HG03571 (cell line): ENCODE measurements at regions not wholly inside any gene's neighbourhood (a gene's known extent, or its start where the extent isn't known, plus 50 kb on each side); places are given as distances from the start of the nearest gene placed in this dataset.
"Not testable (repeated sequence)": the region's sequence is repeated elsewhere in the genome, so short reads cannot be mapped to it uniquely, and the experiment has no call there.

ENCODE experiments used
- ATAC-seq: cut with Tn5 transposase; IDR thresholded peaks from one replicate; pipeline ENCODE4 v1.9.1; 2021; ENCODE audit not compliant: unreplicated experiment

DNA sequence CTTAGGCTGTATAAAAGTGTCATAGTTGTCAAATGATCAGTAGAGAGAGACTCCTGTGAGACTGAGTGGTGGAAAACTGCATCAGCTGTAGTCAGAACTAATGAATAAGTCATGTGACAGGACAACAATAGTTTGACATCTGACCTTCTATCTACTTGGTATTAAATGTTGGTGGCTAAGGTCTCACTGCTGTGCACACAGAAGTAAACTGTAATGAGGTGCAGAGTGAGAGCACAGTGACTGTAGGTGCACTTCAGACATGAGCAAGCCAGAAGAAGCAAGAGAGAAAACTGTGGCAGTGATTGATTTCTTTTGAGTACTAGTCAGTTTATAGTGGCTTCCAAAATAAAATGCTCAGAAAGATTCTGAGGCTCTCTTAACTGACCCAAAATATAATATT is 803.6 kb downstream of the RAPGEF2 start:
- no peak for ATAC-seq

DNA sequence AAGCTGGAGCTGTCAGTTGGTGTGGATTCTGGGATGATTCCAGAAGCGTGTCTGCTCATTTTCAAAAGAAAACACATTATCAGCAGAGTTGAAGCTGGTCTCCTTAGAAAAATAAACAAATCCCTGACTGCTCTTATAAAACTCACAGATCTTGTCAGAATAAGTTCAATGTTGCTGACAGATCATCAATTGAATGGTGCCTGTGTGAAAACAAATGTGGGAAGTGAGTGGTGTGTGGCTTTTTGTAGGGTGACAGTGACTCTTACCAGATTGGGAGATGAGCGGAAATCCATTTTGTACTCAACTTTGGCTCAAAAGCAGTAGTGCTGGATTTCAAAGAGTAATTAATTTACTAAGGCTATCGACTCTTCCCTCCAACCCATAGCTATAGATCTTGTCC is 807.8 kb downstream of the RAPGEF2 start:
- ATAC-seq, result no peak

DNA sequence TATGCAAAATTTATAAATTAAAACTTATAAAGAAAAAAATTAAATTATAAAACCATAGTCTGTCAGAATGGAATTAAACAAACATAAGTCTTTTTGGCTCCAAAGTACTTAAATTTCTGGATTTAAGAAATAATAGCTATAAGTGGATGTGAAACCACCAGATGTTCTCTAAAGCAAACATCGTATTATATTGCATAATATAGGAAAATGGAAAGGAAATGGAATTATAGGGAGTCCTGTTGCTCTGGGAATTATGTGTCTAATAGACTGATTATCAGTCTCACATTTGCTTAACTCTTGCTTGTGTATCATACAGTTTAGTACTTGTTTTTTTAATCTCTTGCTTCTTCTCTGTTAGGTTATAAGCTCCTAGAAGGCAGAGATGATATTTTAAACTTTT is 819.2 kb downstream of the RAPGEF2 start:
- no peak for ATAC-seq

DNA sequence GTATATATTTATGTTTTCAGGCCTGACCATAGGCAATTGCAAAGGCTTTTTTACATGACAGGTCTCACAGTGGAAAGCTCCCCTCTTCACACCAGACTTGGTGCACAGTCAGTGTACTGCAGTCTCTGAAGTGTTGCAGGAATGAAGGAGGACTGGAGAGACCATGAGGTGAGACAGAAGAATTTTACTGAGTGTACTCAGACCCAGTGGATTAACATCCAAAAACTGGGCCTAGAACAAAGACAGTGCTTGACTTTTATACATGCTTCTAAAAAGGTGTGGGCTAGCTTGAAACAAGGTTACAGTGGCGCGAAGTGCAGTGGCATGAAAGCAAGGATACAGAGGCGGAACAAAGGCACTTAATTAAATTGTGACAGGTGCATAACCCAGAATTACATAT is 822.9 kb downstream of the RAPGEF2 start:
- ATAC-seq, result no peak

DNA sequence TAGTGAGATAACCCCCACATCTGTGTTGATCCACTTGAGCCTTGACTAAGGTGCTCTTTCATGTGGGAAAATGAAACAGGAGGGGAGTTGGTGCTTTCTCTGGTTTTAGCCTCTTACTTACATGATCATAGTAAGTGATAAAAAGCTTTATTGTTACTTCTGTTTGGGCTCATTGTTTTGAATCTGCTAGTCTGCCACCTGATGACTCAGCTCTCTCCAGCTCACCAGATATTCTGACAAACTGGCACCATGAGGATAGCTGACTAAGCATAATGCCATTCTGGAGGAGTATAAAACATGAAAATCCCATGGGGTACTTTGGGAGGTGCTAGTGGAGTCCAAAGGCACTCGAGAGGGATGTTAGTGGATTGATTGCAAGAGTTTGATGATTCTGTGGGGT is 824.0 kb downstream of the RAPGEF2 start:
- ATAC-seq, result no peak

DNA sequence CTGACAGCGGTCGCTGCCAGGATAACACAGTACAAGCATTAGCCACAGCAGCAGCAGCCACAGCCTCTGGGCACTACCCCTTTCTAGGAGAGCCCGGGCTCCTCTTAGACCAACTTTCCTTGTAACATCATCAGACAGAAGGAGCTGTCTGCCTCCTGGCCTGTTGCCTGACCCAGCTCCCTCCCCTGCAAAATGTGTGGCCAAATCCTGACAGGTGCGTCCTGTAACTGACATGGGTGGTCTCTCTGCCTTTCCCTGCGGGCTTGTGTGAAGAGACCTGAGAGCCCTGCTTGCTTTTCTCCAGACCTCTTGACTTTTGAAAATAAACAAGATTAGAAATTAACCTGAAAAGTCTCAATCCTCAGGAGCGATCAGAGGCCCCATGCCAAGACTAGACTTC is 824.9 kb downstream of the RAPGEF2 start:
- ATAC-seq, result no peak

DNA sequence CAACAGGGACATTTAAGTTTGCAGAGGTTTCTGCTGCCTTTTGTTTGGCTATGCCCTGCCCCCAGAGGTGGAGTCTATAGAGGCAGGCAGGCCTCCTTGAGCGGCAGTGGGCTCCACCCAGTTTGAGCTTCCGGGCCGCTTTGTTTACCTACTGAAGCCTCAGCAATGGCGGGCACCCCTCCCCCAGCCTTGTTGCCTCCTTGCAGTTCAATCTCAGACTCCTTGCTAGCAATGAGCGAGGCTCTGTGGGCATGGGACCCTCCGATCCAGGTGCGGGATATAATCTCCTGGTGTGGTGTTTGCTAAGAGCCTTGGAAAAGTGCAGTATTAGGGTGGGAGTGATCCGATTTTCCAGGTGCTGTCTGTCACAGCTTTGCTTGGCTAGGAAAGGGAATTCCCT is 831.7 kb downstream of the RAPGEF2 start:
- not testable (repeated sequence) for ATAC-seq

DNA sequence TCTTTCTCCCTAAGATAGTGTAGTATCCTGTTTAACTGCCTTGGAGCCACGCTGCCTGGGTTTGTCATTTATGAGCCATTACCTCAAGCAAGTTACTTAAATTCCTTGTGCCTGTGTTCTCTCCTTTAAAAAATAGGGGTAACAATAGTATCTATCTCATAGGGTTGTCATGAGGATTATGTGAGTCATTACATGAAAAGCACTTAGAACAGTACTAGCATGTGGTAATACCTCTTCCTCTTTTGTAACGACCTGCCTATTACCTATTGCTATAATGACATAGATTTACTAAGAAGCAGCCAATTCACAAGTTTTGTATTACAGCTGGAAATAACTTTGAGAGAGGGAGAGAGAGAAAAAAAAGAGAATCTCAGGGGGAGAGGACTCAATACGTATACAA is 834.7 kb downstream of the RAPGEF2 start:
- ATAC-seq, result no peak

DNA sequence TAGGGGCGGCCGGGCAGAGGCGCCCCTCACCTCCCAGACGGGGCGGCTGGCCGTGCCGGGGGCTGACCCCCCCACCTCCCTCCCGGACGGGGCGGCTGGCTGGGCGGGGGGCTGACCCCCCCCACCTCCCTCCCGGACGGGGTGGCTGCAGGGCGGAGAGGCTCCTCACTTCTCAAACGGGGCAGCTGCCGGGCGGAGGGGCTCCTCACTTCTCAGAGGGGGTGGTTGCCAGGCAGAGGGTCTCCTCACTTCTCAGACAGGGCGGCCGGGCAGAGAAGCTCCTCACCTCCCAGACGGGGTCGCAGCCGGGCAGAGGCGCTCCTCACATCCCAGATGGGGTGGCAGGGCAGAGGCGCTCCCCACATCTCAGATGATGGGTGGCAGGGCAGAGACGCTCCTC is 836.8 kb downstream of the RAPGEF2 start:
- not testable (repeated sequence) for ATAC-seq

DNA sequence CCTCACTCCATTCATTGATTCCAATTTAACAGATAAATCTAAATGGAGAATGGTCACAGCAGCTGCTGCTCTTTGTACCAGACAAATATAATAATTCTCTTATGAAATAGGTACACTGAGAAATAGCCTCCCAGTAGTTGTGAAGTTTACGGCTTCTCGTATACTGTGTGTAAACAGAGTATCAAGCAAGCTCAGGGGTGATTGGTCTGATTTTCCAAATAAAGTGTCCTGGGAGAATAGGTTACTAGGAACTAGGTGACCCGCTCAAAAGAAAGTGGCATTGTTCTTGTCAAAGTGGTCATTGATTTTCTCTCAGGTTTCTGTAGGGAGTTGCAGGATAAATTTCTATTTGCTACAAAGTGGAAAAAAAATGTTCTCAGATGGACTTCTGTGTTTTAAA is 838.2 kb downstream of the RAPGEF2 start:
- no peak for ATAC-seq

DNA sequence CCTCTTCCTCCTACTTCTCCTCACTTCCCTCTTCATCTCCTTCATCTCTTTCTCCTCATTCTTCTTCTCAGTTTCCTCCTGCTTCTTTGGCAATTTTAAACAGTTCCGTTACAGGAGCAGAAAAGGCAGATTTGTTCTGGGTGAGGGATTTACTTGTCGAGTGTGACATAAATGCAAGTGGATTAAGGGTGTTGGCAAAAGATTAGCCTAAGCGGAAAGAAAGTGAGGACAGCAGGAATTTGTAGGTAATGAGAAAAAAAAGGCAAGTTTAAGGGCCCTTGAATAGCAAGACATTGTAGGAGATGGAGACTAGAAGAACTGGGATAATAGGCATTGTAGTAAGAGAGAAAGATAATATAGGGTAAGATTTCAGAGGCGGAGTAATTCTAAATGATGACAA is 841.6 kb downstream of the RAPGEF2 start:
- ATAC-seq, result no peak

DNA sequence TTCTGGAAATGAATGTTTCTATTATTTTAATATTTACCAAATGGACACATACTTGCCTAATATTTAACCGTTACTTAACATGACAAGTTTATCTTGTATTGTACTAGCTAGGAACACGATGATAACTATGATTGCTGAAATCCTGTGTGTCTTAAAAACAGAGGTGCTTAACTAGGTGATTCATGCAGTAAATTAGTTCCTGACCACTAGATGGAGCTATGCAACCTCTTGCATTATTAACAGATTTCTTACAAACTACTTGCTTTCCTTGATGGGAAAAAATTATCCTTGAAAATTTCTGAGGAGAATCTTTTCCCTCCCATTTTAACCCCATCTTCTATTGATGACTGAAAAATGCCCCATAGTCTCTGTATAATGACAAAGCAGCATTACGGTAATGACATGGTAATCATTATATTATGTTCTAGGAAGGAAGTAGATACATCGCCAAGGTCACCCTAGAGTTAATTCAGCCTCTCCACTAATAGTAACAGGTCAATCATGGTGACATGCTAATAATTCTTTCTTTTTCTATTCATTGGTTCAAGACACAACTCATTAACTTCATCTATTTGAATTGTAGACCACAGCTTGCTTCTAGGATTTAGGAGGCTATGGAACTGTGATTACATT is 844.2 kb downstream of the RAPGEF2 start:
- ATAC-seq, result no peak

DNA sequence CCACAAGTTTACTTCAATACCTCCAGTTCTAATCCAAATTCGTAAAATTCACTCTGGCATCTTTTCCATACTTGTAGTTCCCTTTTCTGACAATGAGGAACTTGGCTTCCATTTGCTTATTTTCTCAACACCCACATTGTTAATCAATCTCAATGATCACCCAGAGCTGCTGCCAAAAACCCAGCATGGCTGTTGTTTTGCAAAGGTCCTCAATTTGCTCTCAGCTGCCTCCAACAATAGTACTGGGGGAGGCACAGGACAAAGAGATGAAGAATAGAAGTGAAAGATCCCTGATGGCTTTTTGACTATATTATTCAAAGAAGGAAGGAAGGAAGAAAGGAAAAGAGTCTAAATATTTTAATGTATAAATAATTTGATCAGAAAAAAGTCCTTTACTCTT is 847.8 kb downstream of the RAPGEF2 start:
- ATAC-seq, result no peak

DNA sequence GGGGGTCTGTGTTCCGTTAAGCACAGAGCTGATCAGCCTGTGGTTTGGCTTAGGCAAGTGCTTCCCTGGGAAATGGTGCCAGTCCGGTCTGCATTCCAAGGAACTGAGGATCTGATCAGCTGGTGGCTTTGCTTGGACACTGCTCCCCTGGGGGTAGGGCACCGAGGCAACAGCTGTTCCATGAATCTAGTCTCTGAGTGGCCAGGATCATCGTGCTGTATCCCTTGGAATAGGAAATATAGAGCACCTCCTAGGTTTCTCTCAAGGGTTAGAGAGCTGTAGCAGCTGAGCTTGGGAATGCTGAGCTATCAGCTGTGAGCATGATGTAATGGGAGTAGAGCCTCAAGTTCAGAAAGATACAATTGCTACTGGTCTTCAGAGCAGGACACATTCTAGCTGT is 863.9 kb downstream of the RAPGEF2 start:
- no peak for ATAC-seq

DNA sequence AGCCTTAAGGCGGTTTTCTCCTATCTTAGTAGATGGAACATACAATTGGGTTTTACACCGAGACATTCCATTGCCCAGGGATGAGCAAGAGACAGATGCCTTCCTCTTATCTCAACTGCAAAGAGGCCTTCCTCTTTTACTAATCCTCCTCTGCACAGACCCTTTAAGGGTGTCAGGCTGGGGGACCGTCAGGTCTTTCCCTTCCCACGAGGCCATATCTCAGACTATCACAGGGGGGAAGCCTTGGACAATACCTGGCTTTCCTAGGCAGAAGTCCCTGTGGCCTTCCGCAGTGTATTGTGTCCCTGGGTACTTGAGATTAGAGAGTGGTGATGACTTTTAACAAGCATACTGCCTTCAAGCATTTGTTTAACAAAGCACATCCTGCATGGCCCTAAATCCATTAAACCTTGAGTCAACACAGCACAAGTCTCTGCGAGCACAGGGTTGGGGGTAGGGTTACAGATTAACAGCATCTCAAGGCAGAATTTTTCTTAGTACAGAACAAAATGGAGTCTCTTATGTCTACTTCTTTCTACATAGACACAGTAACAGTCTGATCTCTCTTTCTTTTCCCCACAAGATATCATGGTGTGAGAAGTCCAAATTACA is 874.1 kb downstream of the RAPGEF2 start:
- not testable (repeated sequence) for ATAC-seq

DNA sequence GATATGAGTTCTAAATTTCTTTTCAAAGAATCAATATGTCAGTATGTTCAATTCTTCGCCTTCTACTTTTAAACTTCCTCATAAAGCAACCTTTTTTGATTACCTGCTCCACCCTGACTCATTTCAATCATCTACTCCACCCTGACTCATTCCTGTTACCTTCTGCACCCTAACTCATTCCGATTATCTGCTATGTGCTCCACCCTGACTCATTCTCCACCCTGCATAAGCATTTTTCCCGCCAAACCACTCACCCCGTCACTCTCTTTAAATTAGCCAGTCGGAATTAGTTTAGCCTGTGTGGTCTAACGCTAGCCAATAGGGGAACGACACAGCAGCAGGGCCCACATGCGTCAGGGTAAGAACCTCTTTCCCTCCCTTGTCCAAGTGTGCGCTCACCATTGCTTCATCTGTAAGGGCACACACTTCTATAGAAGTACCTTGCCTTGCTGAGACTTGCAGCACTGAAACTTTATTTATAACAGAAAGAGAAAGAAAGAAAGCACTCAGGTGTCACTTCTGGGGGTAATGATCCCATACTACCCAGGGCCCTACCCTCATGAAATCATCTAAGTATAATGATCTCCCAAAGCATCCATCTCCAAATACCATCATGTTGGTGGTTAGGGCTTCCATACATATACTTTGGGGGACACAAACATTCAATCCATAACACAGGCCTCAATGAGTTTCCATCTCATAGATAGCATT is 875.2 kb downstream of the RAPGEF2 start:
- ATAC-seq, result no peak

DNA sequence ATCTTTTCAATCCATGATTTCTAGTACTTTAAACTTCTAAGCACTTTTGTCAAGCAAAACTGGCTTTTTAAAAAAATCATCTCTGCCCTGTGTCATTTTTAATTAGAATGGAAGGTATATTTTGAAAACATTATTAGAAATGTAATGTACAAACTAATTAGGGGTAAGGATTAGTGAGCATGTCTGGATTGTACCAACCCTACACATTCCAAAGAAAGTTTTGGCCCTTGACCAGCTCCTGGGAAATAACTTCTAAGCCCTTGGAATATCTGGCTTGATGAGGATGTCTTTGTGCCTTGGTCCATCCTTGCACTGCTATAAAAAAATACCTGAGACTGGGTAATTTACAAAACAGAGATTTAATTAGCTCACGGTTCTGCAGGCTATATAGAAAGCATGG is 876.5 kb downstream of the RAPGEF2 start:
- no peak for ATAC-seq

DNA sequence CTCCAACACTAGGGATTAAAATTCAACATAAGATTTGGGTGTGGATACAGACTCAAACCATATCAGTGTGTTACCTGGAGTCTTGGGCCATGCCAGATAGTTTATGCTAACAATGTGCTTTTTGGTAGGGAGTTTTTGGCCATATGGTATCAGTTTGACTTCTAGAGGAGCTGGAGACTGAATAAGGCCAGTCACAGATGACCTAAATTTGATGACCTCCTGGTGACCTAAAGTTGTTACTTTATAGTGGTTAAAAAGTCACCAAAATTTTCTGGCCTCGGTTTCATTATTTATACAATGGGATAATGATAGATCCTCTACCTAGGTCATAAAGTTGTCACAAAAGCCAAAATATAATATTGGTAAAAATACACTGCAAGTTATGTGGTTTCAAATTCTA is 877.1 kb downstream of the RAPGEF2 start:
- no peak for ATAC-seq

DNA sequence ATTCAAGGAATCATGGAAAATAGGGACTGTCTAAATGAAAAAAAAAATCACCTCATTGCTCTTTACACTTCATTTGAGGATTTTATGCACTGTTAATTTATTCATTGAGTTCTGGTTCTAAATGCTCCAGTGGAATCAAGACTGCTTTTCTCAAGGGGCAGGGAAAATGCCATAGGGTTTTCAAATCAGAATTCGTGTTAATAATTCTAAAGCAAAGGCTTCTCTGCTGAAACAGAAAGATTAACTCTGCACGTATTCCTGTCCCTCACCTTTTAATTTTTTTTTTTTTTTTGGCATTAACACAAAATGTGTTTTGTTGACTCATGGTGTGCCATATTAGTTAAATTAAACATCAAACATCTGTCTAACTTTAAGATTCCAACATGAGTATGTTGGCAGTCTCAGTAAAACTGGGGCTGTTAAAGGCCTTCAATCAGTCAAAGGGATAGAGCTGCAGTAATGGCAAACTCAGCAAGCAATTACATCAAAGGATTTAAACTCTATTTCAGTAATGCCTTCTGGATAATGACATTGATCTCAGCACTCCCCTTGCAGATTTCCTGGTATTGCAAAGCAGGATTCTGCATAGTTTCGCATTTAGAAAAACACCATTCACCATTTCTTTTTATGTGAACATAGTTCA is 878.1 kb downstream of the RAPGEF2 start:
- no peak for ATAC-seq

DNA sequence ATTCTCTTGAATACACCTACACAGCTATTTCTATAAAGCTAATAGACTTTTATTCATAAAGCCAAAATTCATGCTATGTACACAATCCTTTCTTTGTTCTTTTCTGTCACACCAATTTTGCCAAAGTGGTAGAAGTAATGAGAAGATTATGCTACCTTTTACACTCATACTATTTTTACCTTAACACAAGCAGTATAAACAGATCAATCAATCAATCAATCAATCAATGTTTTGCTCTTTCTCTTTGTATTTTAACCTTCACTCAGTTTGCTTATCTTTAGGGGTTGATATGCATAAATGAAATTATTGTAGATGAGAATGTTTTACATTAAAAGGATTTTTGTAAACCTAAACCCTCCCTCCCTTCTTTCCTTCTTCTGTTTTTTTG is 878.6 kb downstream of the RAPGEF2 start:
- no peak for ATAC-seq

DNA sequence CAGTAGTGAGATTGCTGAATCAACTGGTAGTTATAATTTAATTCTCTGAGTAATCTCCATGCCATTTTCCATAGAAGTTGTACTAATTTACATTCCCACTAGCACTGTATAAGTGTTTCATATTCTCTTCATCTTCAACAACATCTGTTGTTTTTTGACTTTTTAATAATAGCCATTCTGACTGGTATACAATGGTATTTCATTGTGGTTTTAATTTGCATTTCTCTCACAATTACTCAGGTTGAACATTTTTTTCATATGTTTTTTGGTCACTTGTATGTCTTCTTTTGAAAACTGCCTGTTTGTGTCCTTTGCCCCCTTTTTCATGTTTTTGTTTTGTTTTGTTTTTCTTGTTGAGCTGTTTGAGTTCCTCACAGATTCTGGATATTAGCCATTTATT is 880.2 kb downstream of the RAPGEF2 start:
- ATAC-seq, result no peak
